MM.1S (cell line): ENCODE measurements at regions not wholly inside any gene's neighbourhood (a gene's known extent, or its start where the extent isn't known, plus 50 kb on each side); places are given as distances from the start of the nearest gene placed in this dataset.

Experiments used
- DNase-seq: peaks from one replicate; pipeline ENCODE4 v3.0.0-alpha.2; 2015
- H2AFZ ChIP-seq: fragments of 300-600 bp; sonication (generic); 2 replicates; pipeline ENCODE4 v1.6.0; 2016; ENCODE audit warnings: antibody characterized with exemption, low read length
- H3F3A ChIP-seq: fragments of 300-600 bp; sonication (generic); 2 replicates; pipeline ENCODE4 v1.6.1; 2016; ENCODE audit warnings: mild to moderate bottlenecking, antibody characterized with exemption, low read length, moderate library complexity, mixed read lengths; ENCODE audit not compliant: insufficient read depth
- H3K27ac ChIP-seq: fragments of 300-600 bp; sonication (generic); 2 replicates; pipeline ENCODE4 v1.5.1; 2016; ENCODE audit warnings: mild to moderate bottlenecking, low read length
- H3K27me3 ChIP-seq: fragments of 300-600 bp; sonication (generic); replicated peaks from 2 replicates; pipeline ENCODE4 v1.6.0; 2016; ENCODE audit warnings: low read length; ENCODE audit not compliant: insufficient read depth
- H3K36me3 ChIP-seq: fragments of 300-600 bp; sonication (generic); replicated peaks from 2 replicates; pipeline ENCODE4 v1.6.1; 2016; ENCODE audit warnings: mild to moderate bottlenecking, low read length, mixed read lengths; ENCODE audit not compliant: insufficient read depth
- H3K4me1 ChIP-seq: fragments of 300-600 bp; sonication (generic); 2 replicates; pipeline ENCODE4 v1.6.1; 2016; ENCODE audit warnings: low read length, mixed read lengths
- H3K4me2 ChIP-seq: fragments of 300-600 bp; sonication (generic); 2 replicates; pipeline ENCODE4 v1.6.0; 2016; ENCODE audit warnings: low read depth, low read length
- H3K4me3 ChIP-seq: fragments of 300-600 bp; sonication (generic); 2 replicates; pipeline ENCODE4 v1.5.1; 2016; ENCODE audit warnings: low read length, mixed read lengths
- H3K79me2 ChIP-seq: fragments of 300-600 bp; sonication (generic); 2 replicates; pipeline ENCODE4 v1.6.1; 2016; ENCODE audit warnings: mixed run types, low read length, mixed read lengths
- H3K9ac ChIP-seq: fragments of 300-600 bp; sonication (generic); 2 replicates; pipeline ENCODE4 v1.6.1; 2016; ENCODE audit warnings: low read length, mixed read lengths
- H3K9me2 ChIP-seq: fragments of 300-600 bp; sonication (generic); replicated peaks from 2 replicates; pipeline ENCODE4 v1.6.1; 2016; ENCODE audit warnings: mild to moderate bottlenecking, low read length, mixed read lengths; ENCODE audit not compliant: insufficient read depth
- H3K9me3 ChIP-seq: fragments of 300-600 bp; sonication (generic); replicated peaks from 2 replicates; pipeline ENCODE4 v1.6.1; 2016; ENCODE audit warnings: mild to moderate bottlenecking, low read length, mixed read lengths; ENCODE audit not compliant: insufficient read depth
- H4K20me1 ChIP-seq: fragments of 300-600 bp; sonication (generic); 2 replicates; pipeline ENCODE4 v1.6.1; 2016; ENCODE audit warnings: mild to moderate bottlenecking, low read length, moderate library complexity, mixed read lengths; ENCODE audit not compliant: insufficient read depth
- EZH2 ChIP-seq: fragments of 300-600 bp; sonication (generic); optimal IDR thresholded peaks from 2 replicates; pipeline ENCODE3; 2017; ENCODE audit warnings: low read depth, mild to moderate bottlenecking, antibody characterized with exemption, low read length, mixed read lengths
- EZH2phosphoT487 ChIP-seq: fragments of 300-600 bp; sonication (generic); IDR thresholded peaks from 2 replicates; pipeline ENCODE4 v1.6.1; 2018; ENCODE audit warnings: antibody characterized with exemption, low read length
- TF ChIP-seq, protein P1 (sequence below): fragments of 300-600 bp; sonication (generic); IDR thresholded peaks from 2 replicates; pipeline ENCODE4 v1.5.1; 2016; ENCODE audit warnings: antibody characterized with exemption, low read length, mixed read lengths

GRCh38 chr6:117156741-117157140, 108.6 kb upstream of the VGLL2 start:
- no peaks in the 10 kb centered on the region for H3K36me3 ChIP-seq
- no peak overlapping the region for H2AFZ ChIP-seq
- no peak overlapping the region for H3K27ac ChIP-seq
- H3K4me3 ChIP-seq: no peak overlapping the region
- TF ChIP-seq EZH2phosphoT487: no peak
- TF ChIP-seq, protein P1, sequence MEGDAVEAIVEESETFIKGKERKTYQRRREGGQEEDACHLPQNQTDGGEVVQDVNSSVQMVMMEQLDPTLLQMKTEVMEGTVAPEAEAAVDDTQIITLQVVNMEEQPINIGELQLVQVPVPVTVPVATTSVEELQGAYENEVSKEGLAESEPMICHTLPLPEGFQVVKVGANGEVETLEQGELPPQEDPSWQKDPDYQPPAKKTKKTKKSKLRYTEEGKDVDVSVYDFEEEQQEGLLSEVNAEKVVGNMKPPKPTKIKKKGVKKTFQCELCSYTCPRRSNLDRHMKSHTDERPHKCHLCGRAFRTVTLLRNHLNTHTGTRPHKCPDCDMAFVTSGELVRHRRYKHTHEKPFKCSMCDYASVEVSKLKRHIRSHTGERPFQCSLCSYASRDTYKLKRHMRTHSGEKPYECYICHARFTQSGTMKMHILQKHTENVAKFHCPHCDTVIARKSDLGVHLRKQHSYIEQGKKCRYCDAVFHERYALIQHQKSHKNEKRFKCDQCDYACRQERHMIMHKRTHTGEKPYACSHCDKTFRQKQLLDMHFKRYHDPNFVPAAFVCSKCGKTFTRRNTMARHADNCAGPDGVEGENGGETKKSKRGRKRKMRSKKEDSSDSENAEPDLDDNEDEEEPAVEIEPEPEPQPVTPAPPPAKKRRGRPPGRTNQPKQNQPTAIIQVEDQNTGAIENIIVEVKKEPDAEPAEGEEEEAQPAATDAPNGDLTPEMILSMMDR: no peak
- TF ChIP-seq EZH2: no peak
- no peak overlapping the region for H3K9ac ChIP-seq
- no peak for DNase-seq
- no peaks in the 10 kb centered on the region for H3K9me3 ChIP-seq
- H3K4me2 ChIP-seq: no peak overlapping the region
- H3K4me1 ChIP-seq: no peaks in the 10 kb centered on the region
- no peaks in the 10 kb centered on the region for H3F3A ChIP-seq
- no peaks in the 10 kb centered on the region for H3K27me3 ChIP-seq
- no peaks in the 10 kb centered on the region for H4K20me1 ChIP-seq
- H3K9me2 ChIP-seq: no peaks in the 10 kb centered on the region
- no peaks in the 10 kb centered on the region for H3K79me2 ChIP-seq

DNA sequence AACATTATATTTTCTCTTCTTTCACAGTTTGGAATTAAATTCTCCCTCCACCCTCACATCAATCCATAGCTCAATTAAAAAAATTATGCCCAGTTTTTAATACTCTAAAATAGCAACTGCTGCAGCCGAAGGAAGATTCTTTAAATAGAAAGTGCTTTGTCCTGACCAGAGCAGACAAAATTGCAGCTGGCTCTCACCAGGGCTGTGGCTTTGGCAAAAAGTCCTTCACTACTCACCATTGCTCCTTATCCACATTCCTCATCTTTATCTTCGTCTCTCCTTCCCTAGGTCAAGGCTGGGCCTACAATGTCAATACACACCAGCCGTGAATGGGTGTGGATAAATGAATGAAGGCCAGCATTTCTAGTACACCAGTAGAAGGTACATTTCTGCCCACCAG, 107.9 kb upstream of the VGLL2 start:
- Histone ChIP-seq H3K9me3 (no peaks in the 10 kb centered on the region), H3K9me2 (no peaks in the 10 kb centered on the region), H3K4me3 (no peak overlapping the region), H3K4me1 (no peaks in the 10 kb centered on the region), H3K9ac (no peak overlapping the region), H3K27ac (no peak overlapping the region), H3K36me3 (no peaks in the 10 kb centered on the region), H2AFZ (no peak overlapping the region), H3K4me2 (no peak overlapping the region), H4K20me1 (no peaks in the 10 kb centered on the region), H3F3A (no peaks in the 10 kb centered on the region), H3K27me3 (no peaks in the 10 kb centered on the region), H3K79me2 (no peaks in the 10 kb centered on the region)
- no peak for DNase-seq
- TF ChIP-seq EZH2phosphoT487 (no peak), EZH2 (no peak)
- TF ChIP-seq, protein P1: no peak

DNA sequence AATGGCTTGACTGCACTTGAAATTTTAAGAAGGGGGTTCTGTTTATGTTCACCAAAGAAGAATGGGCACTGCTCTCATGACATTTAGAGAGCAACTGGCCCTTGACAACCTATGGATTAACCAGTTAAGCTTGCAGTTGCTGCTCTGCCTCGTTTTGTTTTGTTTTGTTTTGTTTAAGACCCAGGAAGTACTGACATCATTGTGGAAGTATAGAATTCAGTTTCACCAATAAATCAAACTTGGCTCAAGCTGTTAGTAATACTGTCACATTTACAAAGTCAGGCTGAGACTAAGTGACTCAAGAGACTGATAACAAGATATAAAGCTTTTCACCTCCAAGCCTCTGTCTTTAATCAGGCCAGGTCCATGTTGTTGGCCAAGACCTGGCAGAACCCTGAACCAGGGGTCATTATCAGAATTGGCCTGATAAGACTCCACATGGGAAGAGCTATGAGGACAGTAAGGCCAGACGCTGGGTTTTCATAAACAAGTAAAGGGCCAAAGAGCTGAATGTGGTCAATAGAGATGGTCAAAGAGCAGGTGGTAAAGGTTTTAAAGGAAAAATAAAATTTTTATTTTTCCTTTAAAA, 99.4 kb upstream of the VGLL2 start:
- TF ChIP-seq, protein P1: no peak
- TF ChIP-seq EZH2phosphoT487 (no peak), EZH2 (no peak)
- H3K79me2 ChIP-seq: no peaks in the 10 kb centered on the region

More for the DNA sequence above, 99.4 kb upstream of the VGLL2 start:
- no peaks in the 10 kb centered on the region for H3K36me3 ChIP-seq
- no peaks in the 10 kb centered on the region for H3K4me1 ChIP-seq
- H2AFZ ChIP-seq: no peak overlapping the region
- no peak overlapping the region for H3K9ac ChIP-seq
- H3K27me3 ChIP-seq: no peaks in the 10 kb centered on the region
- H3K4me3 ChIP-seq: no peak overlapping the region
- no peak for DNase-seq
- no peak overlapping the region for H3K27ac ChIP-seq
- H3F3A ChIP-seq: no peaks in the 10 kb centered on the region
- no peak overlapping the region for H3K4me2 ChIP-seq
- H4K20me1 ChIP-seq: no peaks in the 10 kb centered on the region
- no peaks in the 10 kb centered on the region for H3K9me2 ChIP-seq
- no peaks in the 10 kb centered on the region for H3K9me3 ChIP-seq
